ENCODE measurements at regions not wholly inside any gene's neighbourhood (a gene's known extent, or its start where the extent isn't known, plus 50 kb on each side); places are given as distances from the start of the nearest gene placed in this dataset.

DNA sequence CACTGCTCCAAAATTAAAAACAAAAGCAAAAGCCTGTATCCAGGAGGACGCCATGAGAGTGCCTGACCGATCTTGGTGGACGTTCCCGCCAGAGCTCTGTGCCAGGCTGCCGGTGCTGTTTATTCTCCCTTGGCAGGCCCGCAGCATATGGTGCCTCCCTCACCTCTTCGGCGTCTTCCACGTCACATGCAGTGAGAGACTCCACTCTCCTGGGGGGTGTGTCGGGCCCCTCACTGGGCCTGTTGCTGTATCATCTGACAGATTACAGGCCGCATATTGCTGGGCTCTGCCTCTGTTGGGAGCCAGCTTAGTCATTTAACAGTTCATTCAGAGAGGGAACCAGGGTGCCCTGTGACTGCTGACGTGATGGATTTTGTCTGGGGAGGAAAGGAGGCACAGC is 86.4 kb upstream of the ARRDC4 start:
- BruUV-seq (replicated peaks), result no TSS peak
- H3K36me3 ChIP-seq (ENCODE audit: control insufficient read depth in 2 of 2, extremely low read depth in 1 of 2, insufficient read depth in 2 of 2, low read length in 2 of 2), result no peaks in the 10 kb centered on the region
- no peaks in the 10 kb centered on the region for H3K27me3 ChIP-seq (ENCODE audit: control insufficient read depth in 2 of 2, insufficient read depth in 2 of 2, low read length in 2 of 2)
- CTCF ChIA-PET, result no interaction called here
- POLR2A ChIA-PET, result no interaction called here
- H3K9me1 ChIP-seq (replicated peaks; ENCODE audit: control insufficient read depth, extremely low read depth, insufficient read depth, low read length), result no peaks in the 10 kb centered on the region
- no peak overlapping the region for H2AFZ ChIP-seq (ENCODE audit: low read depth, low read length)
- dilution Hi-C loops (cut with MboI; ENCODE audit: extremely low pct_ligation_motif_present, low sequenced_read_pairs), result no loop called here
- H3K4me1 ChIP-seq (ENCODE audit: control insufficient read depth, extremely low read depth, insufficient read depth, low read length), result no peaks in the 10 kb centered on the region
- no peak for DNase-seq (ENCODE audit: low read depth, low spot score)
- H3K9ac ChIP-seq (replicated peaks; ENCODE audit: extremely low read depth, insufficient read depth, low read length), result no peak overlapping the region
- H3K4me2 ChIP-seq (ENCODE audit: insufficient read depth, low read length), result no peak overlapping the region
- no peak overlapping the region for H3K4me3 ChIP-seq (replicated peaks in 1 of 3; ENCODE audit: insufficient read depth in 1 of 3, low read depth in 1 of 3, low read length in 3 of 3)
- FAIRE-seq, result no peak
- TF ChIP-seq EZH2 (IDR thresholded peaks at IDR 0.05; ENCODE audit: borderline replicate concordance, low read depth, low read length, severe bottlenecking) (no peak), POLR2AphosphoS5 (IDR thresholded peaks at IDR 0.05; ENCODE audit: insufficient read depth, low read depth, low read length) (no peak), FOS (IDR thresholded peaks at IDR 0.05; ENCODE audit: borderline replicate concordance, insufficient read depth, low read length) (no peak), MYC (IDR thresholded peaks at IDR 0.05; ENCODE audit: low read depth, low read length) (no peak), GATA2 (IDR thresholded peaks at IDR 0.05; ENCODE audit: insufficient read depth, insufficient read length, low read depth, low read length) (no peak), POLR2A (IDR thresholded peaks at IDR 0.05; ENCODE audit: low read depth, low read length) (no peak), JUN (IDR thresholded peaks at IDR 0.05; ENCODE audit: borderline replicate concordance, insufficient read depth, insufficient read length, low read depth) (no peak)
- TF ChIP-seq, protein P1, sequence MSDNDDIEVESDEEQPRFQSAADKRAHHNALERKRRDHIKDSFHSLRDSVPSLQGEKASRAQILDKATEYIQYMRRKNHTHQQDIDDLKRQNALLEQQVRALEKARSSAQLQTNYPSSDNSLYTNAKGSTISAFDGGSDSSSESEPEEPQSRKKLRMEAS (IDR thresholded peaks at IDR 0.05; ENCODE audit: insufficient read depth, insufficient read length), result no peak
- no peak overlapping the region for H3K27ac ChIP-seq (ENCODE audit: insufficient read depth, low read depth, low read length)
- intact Hi-C loops (cut with micrococcal nuclease), result no loop called here
- H3K79me2 ChIP-seq (ENCODE audit: control insufficient read depth, insufficient read depth, low read length), result no peaks in the 10 kb centered on the region
- peaks cover 2% of the 10 kb centered on the region for H3K9me3 ChIP-seq (replicated peaks; ENCODE audit: control insufficient read depth, insufficient read depth, low read length)
- no peaks in the 10 kb centered on the region for H4K20me1 ChIP-seq (replicated peaks; ENCODE audit: control insufficient read depth, extremely low read depth, insufficient read depth, low read length)

DNA sequence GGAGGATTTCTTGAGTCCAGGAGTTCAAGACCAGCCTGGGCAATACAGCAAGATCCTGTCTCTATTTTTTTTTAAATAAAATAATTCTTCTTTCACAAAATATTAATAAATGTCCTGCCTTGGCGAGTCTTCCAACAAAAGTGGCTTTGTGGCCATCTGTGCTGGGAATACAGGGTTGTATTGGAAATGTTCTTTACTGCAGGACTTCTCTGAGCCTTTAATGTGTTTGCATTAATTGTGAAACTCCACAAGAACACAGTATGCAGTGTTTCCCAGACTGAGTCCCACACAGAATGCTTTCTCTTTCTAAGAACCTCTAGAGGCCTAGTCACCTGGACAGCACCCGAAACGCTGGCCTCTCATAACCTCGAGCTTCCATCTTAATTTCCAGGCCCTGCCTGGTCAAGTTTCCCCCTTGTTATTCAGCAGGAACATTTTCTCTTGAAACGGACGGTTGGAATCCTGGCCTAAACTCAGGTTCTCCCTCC is 85.4 kb upstream of the ARRDC4 start:
- Histone ChIP-seq H2AFZ (ENCODE audit: low read depth, low read length) (no peak overlapping the region), H3K79me2 (ENCODE audit: control insufficient read depth, insufficient read depth, low read length) (no peaks in the 10 kb centered on the region), H4K20me1 (replicated peaks; ENCODE audit: control insufficient read depth, extremely low read depth, insufficient read depth, low read length) (no peaks in the 10 kb centered on the region), H3K27me3 (ENCODE audit: control insufficient read depth in 2 of 2, insufficient read depth in 2 of 2, low read length in 2 of 2) (no peaks in the 10 kb centered on the region), H3K9me1 (replicated peaks; ENCODE audit: control insufficient read depth, extremely low read depth, insufficient read depth, low read length) (no peaks in the 10 kb centered on the region), H3K9ac (replicated peaks; ENCODE audit: extremely low read depth, insufficient read depth, low read length) (no peak overlapping the region), H3K4me3 (replicated peaks in 1 of 3; ENCODE audit: insufficient read depth in 1 of 3, low read depth in 1 of 3, low read length in 3 of 3) (no peak overlapping the region), H3K4me2 (ENCODE audit: insufficient read depth, low read length) (no peak overlapping the region), H3K36me3 (ENCODE audit: control insufficient read depth in 2 of 2, extremely low read depth in 1 of 2, insufficient read depth in 2 of 2, low read length in 2 of 2) (no peaks in the 10 kb centered on the region), H3K27ac (ENCODE audit: insufficient read depth, low read depth, low read length) (no peak overlapping the region), H3K9me3 (replicated peaks; ENCODE audit: control insufficient read depth, insufficient read depth, low read length) (peaks cover 2% of the 10 kb centered on the region), H3K4me1 (ENCODE audit: control insufficient read depth, extremely low read depth, insufficient read depth, low read length) (no peaks in the 10 kb centered on the region)
- CTCF ChIA-PET, result no interaction called here
- TF ChIP-seq POLR2A (IDR thresholded peaks at IDR 0.05; ENCODE audit: low read depth, low read length), result no peak
- no peak for TF ChIP-seq EZH2 (IDR thresholded peaks at IDR 0.05; ENCODE audit: borderline replicate concordance, low read depth, low read length, severe bottlenecking)
- TF ChIP-seq FOS (IDR thresholded peaks at IDR 0.05; ENCODE audit: borderline replicate concordance, insufficient read depth, low read length), result no peak
- no peak for TF ChIP-seq POLR2AphosphoS5 (IDR thresholded peaks at IDR 0.05; ENCODE audit: insufficient read depth, low read depth, low read length)
- TF ChIP-seq GATA2 (IDR thresholded peaks at IDR 0.05; ENCODE audit: insufficient read depth, insufficient read length, low read depth, low read length), result no peak
- TF ChIP-seq, protein P1 (IDR thresholded peaks at IDR 0.05; ENCODE audit: insufficient read depth, insufficient read length), result no peak
- no peak for TF ChIP-seq MYC (IDR thresholded peaks at IDR 0.05; ENCODE audit: low read depth, low read length)
- TF ChIP-seq, protein P2, sequence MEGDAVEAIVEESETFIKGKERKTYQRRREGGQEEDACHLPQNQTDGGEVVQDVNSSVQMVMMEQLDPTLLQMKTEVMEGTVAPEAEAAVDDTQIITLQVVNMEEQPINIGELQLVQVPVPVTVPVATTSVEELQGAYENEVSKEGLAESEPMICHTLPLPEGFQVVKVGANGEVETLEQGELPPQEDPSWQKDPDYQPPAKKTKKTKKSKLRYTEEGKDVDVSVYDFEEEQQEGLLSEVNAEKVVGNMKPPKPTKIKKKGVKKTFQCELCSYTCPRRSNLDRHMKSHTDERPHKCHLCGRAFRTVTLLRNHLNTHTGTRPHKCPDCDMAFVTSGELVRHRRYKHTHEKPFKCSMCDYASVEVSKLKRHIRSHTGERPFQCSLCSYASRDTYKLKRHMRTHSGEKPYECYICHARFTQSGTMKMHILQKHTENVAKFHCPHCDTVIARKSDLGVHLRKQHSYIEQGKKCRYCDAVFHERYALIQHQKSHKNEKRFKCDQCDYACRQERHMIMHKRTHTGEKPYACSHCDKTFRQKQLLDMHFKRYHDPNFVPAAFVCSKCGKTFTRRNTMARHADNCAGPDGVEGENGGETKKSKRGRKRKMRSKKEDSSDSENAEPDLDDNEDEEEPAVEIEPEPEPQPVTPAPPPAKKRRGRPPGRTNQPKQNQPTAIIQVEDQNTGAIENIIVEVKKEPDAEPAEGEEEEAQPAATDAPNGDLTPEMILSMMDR (IDR thresholded peaks at IDR 0.05; ENCODE audit: extremely low read depth in 1 of 2, insufficient read depth in 1 of 2, low read depth in 1 of 2, low read length in 2 of 2), result no peak
- TF ChIP-seq JUN (IDR thresholded peaks at IDR 0.05; ENCODE audit: borderline replicate concordance, insufficient read depth, insufficient read length, low read depth), result no peak
- no TSS peak for BruUV-seq (replicated peaks)
- no peak for DNase-seq (ENCODE audit: low read depth, low spot score)
- POLR2A ChIA-PET, result no interaction called here
- dilution Hi-C loops (cut with MboI; ENCODE audit: extremely low pct_ligation_motif_present, low sequenced_read_pairs) (no loop called here), intact Hi-C loops (cut with micrococcal nuclease) (no loop called here)
- FAIRE-seq, result no peak

Measured in endothelial cell of umbilical vein (primary cell).